ENCODE measurements at regions not wholly inside any gene's neighbourhood (a gene's known extent, or its start where the extent isn't known, plus 50 kb on each side); places are given as distances from the start of the nearest gene placed in this dataset.
"Not testable (repeated sequence)": the region's sequence is repeated elsewhere in the genome, so short reads cannot be mapped to it uniquely, and the experiment has no call there.

- intact Hi-C loops (cut with DNase I): no loop called here
- ATAC-seq (no peak), DNase-seq (no peak)
These were observed 57.5 kb upstream of the GC start for GRCh38 chr4:71841336-71841735.

GRCh38 chr4:71847300-71847699, 63.4 kb upstream of the GC start:
- ATAC-seq (no peak), DNase-seq (no peak)
- intact Hi-C loops (cut with DNase I): no loop called here

- intact Hi-C loops (cut with DNase I): loop anchor here in 1 of 2 donors (10.0 kb wide), 1 partner anchor 61 kb away; no protein-coding TSS in a partner anchor
- DNase-seq: no peak
- ATAC-seq: no peak
These were observed 72.1 kb upstream of the GC start for GRCh38 chr4:71855944-71856343.

- intact Hi-C loops (cut with DNase I): loop anchor here in 1 of 2 donors (10.0 kb wide), 1 partner anchor 63 kb away; no protein-coding TSS in a partner anchor
- ATAC-seq (no peak), DNase-seq (no peak)
These were observed 74.0 kb upstream of the GC start for GRCh38 chr4:71857713-71858451.

- intact Hi-C loops (cut with DNase I): no loop called here
- ATAC-seq: no peak
- DNase-seq: no peak
These were observed 76.8 kb upstream of the GC start for GRCh38 chr4:71860643-71861042.

- intact Hi-C loops (cut with DNase I): no loop called here
- ATAC-seq: no peak
- no peak for DNase-seq
These were observed 78.4 kb upstream of the GC start for GRCh38 chr4:71862315-71862714.

GRCh38 chr4:71863457-71863856, 79.6 kb upstream of the GC start:
- intact Hi-C loops (cut with DNase I): no loop called here
- DNase-seq (no peak), ATAC-seq (no peak)

- DNase-seq: no peak
- no peak for ATAC-seq
- intact Hi-C loops (cut with DNase I): no loop called here
These were observed 80.5 kb upstream of the GC start for GRCh38 chr4:71864380-71864779.

GRCh38 chr4:71866212-71866885, 82.5 kb upstream of the GC start:
- intact Hi-C loops (cut with DNase I): no loop called here
- ATAC-seq (no peak), DNase-seq (no peak)

- DNase-seq: no peak
- no peak for ATAC-seq
- intact Hi-C loops (cut with DNase I): no loop called here
These were observed 83.7 kb upstream of the GC start for GRCh38 chr4:71867598-71867997.

- DNase-seq (no peak), ATAC-seq (no peak)
- intact Hi-C loops (cut with DNase I): no loop called here
These were observed 86.6 kb upstream of the GC start for GRCh38 chr4:71870456-71870855.

- intact Hi-C loops (cut with DNase I): no loop called here
- DNase-seq (no peak), ATAC-seq (no peak)
These were observed 88.3 kb upstream of the GC start for GRCh38 chr4:71872221-71872620.

GRCh38 chr4:71872767-71873415, 89.0 kb upstream of the GC start:
- intact Hi-C loops (cut with DNase I): no loop called here
- DNase-seq: no peak
- no peak for ATAC-seq

GRCh38 chr4:71878376-71878775, 94.5 kb upstream of the GC start:
- intact Hi-C loops (cut with DNase I): no loop called here
- no peak for DNase-seq
- ATAC-seq: no peak

- intact Hi-C loops (cut with DNase I): no loop called here
- DNase-seq (no peak), ATAC-seq (no peak)
These were observed 98.4 kb upstream of the GC start for GRCh38 chr4:71882113-71882841.

- ATAC-seq; DNase-seq; intact Hi-C loops (cut with DNase I): not testable (repeated sequence)
These were observed 116.5 kb upstream of the GC start for GRCh38 chr4:71900366-71900765.

- ATAC-seq; intact Hi-C loops (cut with DNase I); DNase-seq: not testable (repeated sequence)
These were observed 121.7 kb upstream of the GC start for GRCh38 chr4:71905594-71905993.

- intact Hi-C loops (cut with DNase I): no loop called here
- DNase-seq: no peak
- no peak for ATAC-seq
These were observed 122.2 kb upstream of the GC start for GRCh38 chr4:71906096-71906495.

- intact Hi-C loops (cut with DNase I): no loop called here
- no peak for ATAC-seq
- no peak for DNase-seq
These were observed 123.2 kb upstream of the GC start for GRCh38 chr4:71907071-71907470.

GRCh38 chr4:71907782-71908181, 123.9 kb upstream of the GC start:
- no peak for ATAC-seq
- intact Hi-C loops (cut with DNase I): no loop called here
- DNase-seq: no peak
